ENCODE measurements at regions not wholly inside any gene's neighbourhood (a gene's known extent, or its start where the extent isn't known, plus 50 kb on each side); places are given as distances from the start of the nearest gene placed in this dataset.

GRCh38 chr13:38283346-38283745 is 66.3 kb upstream of the UFM1 start:
- H3K4me1 ChIP-seq (ENCODE audit: control insufficient read depth, insufficient read depth, low read length) = no peaks in the 10 kb centered on the region
- no peaks in the 10 kb centered on the region for H3K27me3 ChIP-seq (ENCODE audit: control insufficient read depth, insufficient read depth, low read length)
- no peak overlapping the region for H3K27ac ChIP-seq (ENCODE audit: low read length)
- peaks cover 24% of the 10 kb centered on the region for H3K36me3 Mint-ChIP-seq
- H3K4me3 Mint-ChIP-seq = no peak overlapping the region
- intact Hi-C loops (cut with micrococcal nuclease) = no loop called here
- WGBS (ENCODE audit: insufficient coverage) = 83% methylated on average over 1 of the region's 1 CpG
- H3K36me3 ChIP-seq (ENCODE audit: control insufficient read depth, insufficient read depth, low read length) = no peaks in the 10 kb centered on the region
- peaks cover 12 to 18% of the 10 kb centered on the region in 2 donors for H3K9me3 Mint-ChIP-seq
- peaks cover 2% of the 10 kb centered on the region for H3K9me3 ChIP-seq (ENCODE audit: control insufficient read depth, insufficient read depth, low read length)
- DNase-seq = no peak
- no peaks in the 10 kb centered on the region for H3K27me3 Mint-ChIP-seq (ENCODE audit: low read depth in 2 of 2)
- TF ChIP-seq CTCF (IDR thresholded peaks at IDR 0.05) = no peak
- no peaks in the 10 kb centered on the region for H3K4me1 Mint-ChIP-seq
- no peak overlapping the region for H3K27ac Mint-ChIP-seq
- no peak for ATAC-seq
- no peak overlapping the region for H3K4me3 ChIP-seq (ENCODE audit: low read length)

GRCh38 chr13:38265132-38265497 is 84.5 kb upstream of the UFM1 start:
- H3K4me1 ChIP-seq (ENCODE audit: control insufficient read depth, insufficient read depth, low read length) = no peaks in the 10 kb centered on the region
- 88% methylated on average over 2 of the region's 2 CpGs for WGBS (ENCODE audit: insufficient coverage)
- H3K4me3 Mint-ChIP-seq = no peak overlapping the region
- no peak overlapping the region for H3K27ac ChIP-seq (ENCODE audit: low read length)
- peaks cover 10% of the 10 kb centered on the region for H3K9me3 ChIP-seq (ENCODE audit: control insufficient read depth, insufficient read depth, low read length)
- H3K27me3 ChIP-seq (ENCODE audit: control insufficient read depth, insufficient read depth, low read length) = no peaks in the 10 kb centered on the region
- peaks cover 18% of the 10 kb centered on the region for H3K36me3 Mint-ChIP-seq
- H3K27me3 Mint-ChIP-seq (ENCODE audit: low read depth in 2 of 2) = no peaks in the 10 kb centered on the region
- intact Hi-C loops (cut with micrococcal nuclease) = no loop called here
- no peaks in the 10 kb centered on the region for H3K36me3 ChIP-seq (ENCODE audit: control insufficient read depth, insufficient read depth, low read length)
- peaks cover 13 to 30% of the 10 kb centered on the region in 2 donors for H3K9me3 Mint-ChIP-seq
- no peak overlapping the region for H3K27ac Mint-ChIP-seq
- H3K4me1 Mint-ChIP-seq = no peaks in the 10 kb centered on the region
- ATAC-seq = no peak
- no peak overlapping the region for H3K4me3 ChIP-seq (ENCODE audit: low read length)
- no peak for DNase-seq
- no peak for TF ChIP-seq CTCF (IDR thresholded peaks at IDR 0.05)

- intact Hi-C loops (cut with micrococcal nuclease) = no loop called here
- no peak for TF ChIP-seq CTCF (IDR thresholded peaks at IDR 0.05)
- WGBS (ENCODE audit: insufficient coverage) = 88% methylated on average over 9 of the region's 9 CpGs
- ATAC-seq = no peak
- Mint-ChIP-seq H3K4me1 (no peaks in the 10 kb centered on the region), H3K9me3 (peaks cover 11 to 27% of the 10 kb centered on the region in 2 donors), H3K27me3 (ENCODE audit: low read depth in 2 of 2) (no peaks in the 10 kb centered on the region), H3K36me3 (peaks cover 18% of the 10 kb centered on the region), H3K27ac (no peak overlapping the region), H3K4me3 (no peak overlapping the region)
- Histone ChIP-seq H3K4me3 (ENCODE audit: low read length) (no peak overlapping the region), H3K36me3 (ENCODE audit: control insufficient read depth, insufficient read depth, low read length) (no peaks in the 10 kb centered on the region), H3K9me3 (ENCODE audit: control insufficient read depth, insufficient read depth, low read length) (peaks cover 10% of the 10 kb centered on the region), H3K27ac (ENCODE audit: low read length) (no peak overlapping the region), H3K27me3 (ENCODE audit: control insufficient read depth, insufficient read depth, low read length) (no peaks in the 10 kb centered on the region), H3K4me1 (ENCODE audit: control insufficient read depth, insufficient read depth, low read length) (no peaks in the 10 kb centered on the region)
- no peak for DNase-seq
These were observed 85.1 kb upstream of the UFM1 start for GRCh38 chr13:38264363-38265131.

- ATAC-seq (no peak), DNase-seq (no peak)
- Histone ChIP-seq H3K27me3 (ENCODE audit: control insufficient read depth, insufficient read depth, low read length) (no peaks in the 10 kb centered on the region), H3K27ac (ENCODE audit: low read length) (no peak overlapping the region), H3K4me1 (ENCODE audit: control insufficient read depth, insufficient read depth, low read length) (no peaks in the 10 kb centered on the region), H3K9me3 (ENCODE audit: control insufficient read depth, insufficient read depth, low read length) (peaks cover 10% of the 10 kb centered on the region), H3K4me3 (ENCODE audit: low read length) (no peak overlapping the region), H3K36me3 (ENCODE audit: control insufficient read depth, insufficient read depth, low read length) (no peaks in the 10 kb centered on the region)
- Mint-ChIP-seq H3K27me3 (ENCODE audit: low read depth in 2 of 2) (no peaks in the 10 kb centered on the region), H3K9me3 (peaks cover 8 to 25% of the 10 kb centered on the region in 2 donors), H3K4me3 (no peak overlapping the region), H3K4me1 (no peaks in the 10 kb centered on the region), H3K27ac (no peak overlapping the region), H3K36me3 (peaks cover 12% of the 10 kb centered on the region)
- intact Hi-C loops (cut with micrococcal nuclease) = no loop called here
- TF ChIP-seq CTCF (IDR thresholded peaks at IDR 0.05) = no peak
These were observed 87.4 kb upstream of the UFM1 start for GRCh38 chr13:38262211-38262610.
